Smooth muscle cell (in vitro differentiated cells): ENCODE measurements at regions not wholly inside any gene's neighbourhood (a gene's known extent, or its start where the extent isn't known, plus 50 kb on each side); places are given as distances from the start of the nearest gene placed in this dataset.

Experiments used
- DNase-seq: peaks from one replicate; lab custom pipeline; 2025; ENCODE audit not compliant: unreplicated experiment; lab: John Stamatoyannopoulos, UW
- H2AFZ ChIP-seq: fragments of 200-600 bp; sonication (generic); 2 replicates; pipeline ENCODE4 v1.6.0; 2016; ENCODE audit warnings: antibody characterized with exemption, low read depth, mild to moderate bottlenecking
- H3F3A ChIP-seq: fragments of 200-600 bp; sonication (generic); 2 replicates; pipeline ENCODE4 v1.6.0; 2017; ENCODE audit warnings: antibody characterized with exemption, low read depth
- H3K27ac ChIP-seq: fragments of 200-600 bp; sonication (generic); 2 replicates; pipeline ENCODE4 v1.5.1; 2016; ENCODE audit warnings: low read depth, mild to moderate bottlenecking
- H3K27me3 ChIP-seq: fragments of 200-600 bp; sonication (generic); 2 replicates; pipeline ENCODE4 v1.6.1; 2016; ENCODE audit warnings: low read depth, mild to moderate bottlenecking
- H3K36me3 ChIP-seq: fragments of 200-600 bp; sonication (generic); 2 replicates; pipeline ENCODE4 v1.5.1; 2016; ENCODE audit warnings: low read depth
- H3K4me1 ChIP-seq: fragments of 200-600 bp; sonication (generic); 2 replicates; pipeline ENCODE4 v1.5.1; 2016; ENCODE audit warnings: low read depth
- H3K4me2 ChIP-seq: fragments of 200-600 bp; sonication (generic); 2 replicates; pipeline ENCODE4 v1.6.0; 2016; ENCODE audit warnings: mild to moderate bottlenecking
- H3K4me3 ChIP-seq: fragments of 200-600 bp; sonication (generic); 2 replicates; pipeline ENCODE4 v1.5.1; 2016; ENCODE audit warnings: mild to moderate bottlenecking
- H3K79me2 ChIP-seq: fragments of 200-600 bp; sonication (generic); 2 replicates; pipeline ENCODE4 v1.6.0; 2016; ENCODE audit warnings: low read depth, mild to moderate bottlenecking
- H3K9ac ChIP-seq: fragments of 200-600 bp; sonication (generic); 2 replicates; pipeline ENCODE4 v1.6.0; 2016; ENCODE audit warnings: low read depth
- H3K9me3 ChIP-seq: fragments of 200-600 bp; sonication (generic); replicated peaks from 2 replicates; pipeline ENCODE4 v1.5.1; 2016; ENCODE audit warnings: low read depth
- H4K20me1 ChIP-seq: fragments of 200-600 bp; sonication (generic); 2 replicates; pipeline ENCODE4 v1.6.0; 2016; ENCODE audit warnings: low read depth
- CTCF ChIP-seq: fragments of 200-600 bp; sonication (generic); IDR thresholded peaks from 2 replicates; pipeline ENCODE4 v1.5.1; 2017; ENCODE audit warnings: borderline replicate concordance, mild to moderate bottlenecking, antibody characterized with exemption; ENCODE audit not compliant: insufficient read depth, poor library complexity, severe bottlenecking
- WGBS: methylation state at CpG from one replicate; pipeline ENCODE4 v1.1.7; 2016; ENCODE audit warnings: low lambda C conversion rate; 5-methylcytosine and 5-hydroxymethylcytosine counted together

DNA sequence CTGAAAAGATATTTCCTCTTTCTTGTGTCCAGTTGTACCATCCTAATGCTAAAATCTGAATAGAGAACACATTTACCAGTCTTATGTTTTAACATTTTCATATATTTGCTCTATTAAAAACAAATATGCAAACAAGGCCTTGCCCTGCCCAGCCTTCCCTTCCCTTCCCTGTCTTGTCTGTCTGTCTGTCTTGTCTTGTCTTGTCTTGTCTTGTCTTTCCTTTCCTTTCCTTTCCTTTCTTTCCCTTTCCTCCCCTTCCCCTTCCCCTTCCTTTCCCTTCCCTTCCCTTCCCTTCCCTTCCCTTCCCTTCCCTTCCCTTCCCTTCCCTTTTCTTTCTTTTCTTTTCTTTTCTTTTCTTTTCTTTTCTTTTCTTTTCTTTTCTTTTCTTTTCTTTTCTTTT lies 1103.5 kb downstream of the STIM2 start:
- Histone ChIP-seq H3K9ac (no peak overlapping the region), H3F3A (no peaks in the 10 kb centered on the region), H3K4me3 (no peak overlapping the region), H3K36me3 (no peaks in the 10 kb centered on the region), H2AFZ (no peak overlapping the region), H3K4me1 (no peaks in the 10 kb centered on the region), H3K9me3 (no peaks in the 10 kb centered on the region), H3K4me2 (no peak overlapping the region), H3K27me3 (no peaks in the 10 kb centered on the region), H3K27ac (no peak overlapping the region), H3K79me2 (no peaks in the 10 kb centered on the region), H4K20me1 (no peaks in the 10 kb centered on the region)
- no peak for DNase-seq
- no peak for TF ChIP-seq CTCF

GRCh38 chr4:27966664-27967063 lies 1106.0 kb downstream of the STIM2 start:
- Histone ChIP-seq H3K36me3 (no peaks in the 10 kb centered on the region), H3K4me1 (no peaks in the 10 kb centered on the region)

GRCh38 chr4:27973056-27973455 lies 1112.4 kb downstream of the STIM2 start:
- Histone ChIP-seq H3K27me3 (no peaks in the 10 kb centered on the region), H4K20me1 (no peaks in the 10 kb centered on the region), H3K4me2 (no peak overlapping the region), H3K79me2 (no peaks in the 10 kb centered on the region), H3K9me3 (no peaks in the 10 kb centered on the region), H3K36me3 (no peaks in the 10 kb centered on the region), H3K27ac (no peak overlapping the region), H3K9ac (no peak overlapping the region), H3K4me3 (no peak overlapping the region), H3K4me1 (no peaks in the 10 kb centered on the region), H2AFZ (no peak overlapping the region), H3F3A (no peaks in the 10 kb centered on the region)
- DNase-seq, result no peak
- WGBS, result 30% methylated on average over 1 of the region's 1 CpG
- no peak for TF ChIP-seq CTCF

More at GRCh38 chr4:27966664-27967063, 1106.0 kb downstream of the STIM2 start:
- H2AFZ ChIP-seq, result no peak overlapping the region
- no peak overlapping the region for H3K4me2 ChIP-seq
- 80% methylated on average over 3 of the region's 3 CpGs for WGBS
- H4K20me1 ChIP-seq, result no peaks in the 10 kb centered on the region
- no peaks in the 10 kb centered on the region for H3K79me2 ChIP-seq
- no peaks in the 10 kb centered on the region for H3K27me3 ChIP-seq
- TF ChIP-seq CTCF, result no peak
- H3K4me3 ChIP-seq, result no peak overlapping the region
- no peaks in the 10 kb centered on the region for H3F3A ChIP-seq
- no peaks in the 10 kb centered on the region for H3K9me3 ChIP-seq
- no peak overlapping the region for H3K9ac ChIP-seq
- H3K27ac ChIP-seq, result no peak overlapping the region
- DNase-seq, result no peak

GRCh38 chr4:27973700-27974099 lies 1113.1 kb downstream of the STIM2 start:
- H3K4me3 ChIP-seq, result no peak overlapping the region
- no peaks in the 10 kb centered on the region for H3K4me1 ChIP-seq
- no peak for TF ChIP-seq CTCF
- no peaks in the 10 kb centered on the region for H3F3A ChIP-seq
- WGBS, result 93% methylated on average over 1 of the region's 1 CpG
- no peak for DNase-seq
- no peaks in the 10 kb centered on the region for H3K79me2 ChIP-seq
- no peaks in the 10 kb centered on the region for H4K20me1 ChIP-seq
- H2AFZ ChIP-seq, result no peak overlapping the region
- H3K4me2 ChIP-seq, result no peak overlapping the region
- H3K9ac ChIP-seq, result no peak overlapping the region
- no peak overlapping the region for H3K27ac ChIP-seq
- H3K27me3 ChIP-seq, result no peaks in the 10 kb centered on the region
- no peaks in the 10 kb centered on the region for H3K36me3 ChIP-seq
- no peaks in the 10 kb centered on the region for H3K9me3 ChIP-seq
